Activated T-helper 1 cell treated with anti-CD3 and anti-CD28 coated beads, Interleukin-12 subunit alpha, Interleukin-12 subunit beta, Interleukin-2, Interleukin-4 antibody, amounts not matched to agents 30 ng/mL and 10 ng/mL and 1 ng/mL, durations not matched to agents 14 hours and 24 hours and 36 hours (primary cell): ENCODE measurements at regions not wholly inside any gene's neighbourhood (a gene's known extent, or its start where the extent isn't known, plus 50 kb on each side); places are given as distances from the start of the nearest gene placed in this dataset.
"Not testable (repeated sequence)": the region's sequence is repeated elsewhere in the genome, so short reads cannot be mapped to it uniquely, and the experiment has no call there.

Experiments used
- DNase-seq: peaks from one replicate; pipeline ENCODE4 v3.0.0; 2021; ENCODE audit warnings: low spot score
- H3K27ac Mint-ChIP-seq: one replicate; pipeline ENCODE4 v1.8.0; 2021; ENCODE audit warnings: mild to moderate bottlenecking, mixed read lengths
- H3K27me3 Mint-ChIP-seq: one replicate; pipeline ENCODE4 v1.8.0; 2022; ENCODE audit warnings: mild to moderate bottlenecking, moderate library complexity, mixed read lengths; ENCODE audit not compliant: insufficient read depth
- H3K36me3 Mint-ChIP-seq: one replicate; pipeline ENCODE4 v1.8.0; 2021; ENCODE audit warnings: low read depth, mixed read lengths
- H3K4me1 Mint-ChIP-seq: one replicate; pipeline ENCODE4 v1.8.0; 2021; ENCODE audit warnings: low read depth, mixed read lengths
- H3K4me3 Mint-ChIP-seq: one replicate; pipeline ENCODE4 v1.8.0; 2021; ENCODE audit warnings: mild to moderate bottlenecking, moderate library complexity, mixed read lengths
- H3K9me3 Mint-ChIP-seq: one replicate; pipeline ENCODE4 v1.8.0; 2021; ENCODE audit warnings: mixed read lengths
- intact Hi-C: fragments of 100-400 bp; cut with micrococcal nuclease; formaldehyde crosslinking; loops from one replicate; pipeline ENCODE4 v1.15.1; 2024

DNA sequence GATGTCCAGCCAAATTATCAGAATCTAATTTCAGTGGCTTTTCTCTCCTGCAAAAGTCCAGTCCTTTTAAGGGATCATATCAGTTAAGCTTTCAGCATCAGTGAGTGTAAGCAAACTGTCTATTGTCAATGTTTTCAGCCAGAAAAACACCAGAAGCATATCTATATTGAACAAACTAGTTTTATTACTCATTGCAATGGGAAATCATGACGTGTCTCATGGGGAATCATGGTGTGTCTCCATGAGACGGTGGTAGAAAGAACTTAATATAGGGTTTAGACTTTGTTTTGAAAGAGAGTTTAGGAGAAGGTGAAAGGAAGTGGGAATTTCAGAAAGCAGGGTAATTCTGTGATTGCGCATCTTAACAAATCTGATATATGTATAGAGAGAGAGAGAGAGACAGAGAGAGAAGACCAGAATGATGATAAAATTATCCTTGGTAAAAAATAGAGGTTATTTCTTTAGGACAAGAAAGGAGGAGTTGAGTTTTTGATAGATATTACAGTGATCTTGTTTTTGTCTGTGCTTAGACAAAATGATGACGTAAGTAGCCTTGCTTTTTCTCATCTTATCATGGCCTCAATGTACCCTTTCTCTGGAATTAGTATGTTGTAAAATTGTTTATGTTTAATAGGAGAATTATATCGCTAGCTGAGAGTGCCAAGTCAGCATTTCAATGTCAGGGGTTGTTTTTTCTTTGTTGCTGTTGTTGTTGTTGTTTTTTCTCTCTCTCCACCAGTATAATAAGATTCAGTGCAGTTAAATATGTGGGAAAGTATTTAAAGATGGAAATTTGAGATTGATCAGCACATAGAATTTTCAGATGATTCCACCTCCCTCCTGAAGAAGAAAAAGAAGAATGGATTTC, 129.9 kb upstream of the OSTN start:
- Mint-ChIP-seq H3K4me3 (no peak overlapping the region), H3K36me3 (no peaks in the 10 kb centered on the region), H3K27me3 (no peaks in the 10 kb centered on the region), H3K27ac (no peak overlapping the region), H3K9me3 (no peaks in the 10 kb centered on the region), H3K4me1 (no peaks in the 10 kb centered on the region)
- DNase-seq, result no peak
- intact Hi-C loops, result no loop called here

DNA sequence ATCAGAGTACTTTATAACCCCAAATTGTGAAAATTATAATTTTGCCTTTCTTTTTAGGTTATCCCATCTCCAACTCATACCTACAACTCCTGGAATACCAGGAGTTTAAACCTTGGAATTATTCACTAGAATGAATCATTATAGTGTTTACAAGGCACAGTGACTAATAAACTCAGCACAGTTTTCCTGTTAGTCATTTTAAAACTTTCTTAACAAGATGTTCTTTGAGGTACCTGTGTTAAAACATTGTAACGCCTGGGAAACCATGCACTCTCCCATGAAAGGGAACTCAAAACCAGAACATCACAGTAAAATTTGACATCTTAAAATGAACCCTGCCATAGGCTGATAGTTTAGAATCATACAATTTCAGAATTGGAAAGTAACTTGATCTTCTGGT, 132.4 kb upstream of the OSTN start:
- no peak overlapping the region for H3K4me3 Mint-ChIP-seq
- no peaks in the 10 kb centered on the region for H3K27me3 Mint-ChIP-seq
- intact Hi-C loops, result no loop called here
- H3K4me1 Mint-ChIP-seq, result no peaks in the 10 kb centered on the region
- H3K36me3 Mint-ChIP-seq, result no peaks in the 10 kb centered on the region
- H3K9me3 Mint-ChIP-seq, result no peaks in the 10 kb centered on the region
- H3K27ac Mint-ChIP-seq, result no peak overlapping the region
- DNase-seq, result no peak

DNA sequence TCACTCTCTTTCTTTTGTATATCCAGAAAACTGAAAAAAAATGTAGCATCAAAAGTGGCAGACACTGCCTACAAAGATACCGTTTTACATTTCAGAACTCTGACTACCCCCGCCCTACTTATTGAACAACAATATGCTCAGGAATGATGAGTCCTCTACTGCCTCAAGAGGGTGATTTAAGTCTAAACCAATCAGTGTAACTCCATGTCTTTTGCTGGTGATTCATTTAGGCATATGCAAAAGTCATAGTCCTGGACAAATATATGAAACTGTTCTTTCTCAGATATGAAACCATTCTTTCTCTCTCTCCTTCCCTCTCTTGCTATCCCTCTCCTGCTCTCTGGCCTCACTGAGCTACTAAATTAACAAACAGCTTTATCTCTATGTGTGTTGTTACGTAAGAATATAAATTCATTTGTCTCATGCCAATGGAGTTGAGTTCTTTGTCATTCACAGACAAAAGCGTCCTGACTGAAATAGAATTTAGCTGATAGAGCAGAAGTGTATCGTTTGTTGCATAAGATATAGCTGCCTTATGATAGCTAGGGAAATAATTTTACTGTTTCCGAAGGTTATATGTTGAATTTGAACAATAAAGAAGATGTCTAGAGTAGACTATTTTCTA, 133.7 kb upstream of the OSTN start:
- Mint-ChIP-seq H3K36me3 (no peaks in the 10 kb centered on the region), H3K9me3 (no peaks in the 10 kb centered on the region), H3K27me3 (no peaks in the 10 kb centered on the region), H3K27ac (no peak overlapping the region), H3K4me1 (no peaks in the 10 kb centered on the region), H3K4me3 (no peak overlapping the region)
- DNase-seq, result no peak
- intact Hi-C loops, result no loop called here

DNA sequence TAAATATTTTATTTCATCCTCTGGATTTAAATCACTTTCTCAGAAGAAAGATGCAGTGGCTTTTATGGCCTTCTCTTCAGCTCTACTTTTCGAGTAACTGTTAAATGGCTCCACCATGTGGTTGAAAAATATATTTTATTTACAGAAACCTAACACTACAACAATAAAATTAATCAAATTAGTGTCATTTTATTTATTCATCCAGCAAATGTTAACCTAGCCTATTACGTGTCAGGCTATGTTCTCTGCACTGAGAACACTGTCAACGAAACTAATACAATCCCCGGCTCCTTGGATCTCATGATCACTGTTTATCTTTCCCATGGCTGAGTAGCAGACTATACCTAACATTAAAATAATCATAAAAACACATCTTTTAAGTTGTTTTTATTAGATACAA, 148.0 kb upstream of the OSTN start:
- H3K4me1 Mint-ChIP-seq, result no peaks in the 10 kb centered on the region
- no peaks in the 10 kb centered on the region for H3K27me3 Mint-ChIP-seq
- no peaks in the 10 kb centered on the region for H3K36me3 Mint-ChIP-seq
- no peak overlapping the region for H3K27ac Mint-ChIP-seq
- H3K9me3 Mint-ChIP-seq, result peaks cover 3% of the 10 kb centered on the region
- intact Hi-C loops, result loop anchor here (1.0 to 2.0 kb wide), 3 partner anchors 167 to 1084 kb away; no protein-coding TSS in a partner anchor
- no peak overlapping the region for H3K4me3 Mint-ChIP-seq
- no peak for DNase-seq

DNA sequence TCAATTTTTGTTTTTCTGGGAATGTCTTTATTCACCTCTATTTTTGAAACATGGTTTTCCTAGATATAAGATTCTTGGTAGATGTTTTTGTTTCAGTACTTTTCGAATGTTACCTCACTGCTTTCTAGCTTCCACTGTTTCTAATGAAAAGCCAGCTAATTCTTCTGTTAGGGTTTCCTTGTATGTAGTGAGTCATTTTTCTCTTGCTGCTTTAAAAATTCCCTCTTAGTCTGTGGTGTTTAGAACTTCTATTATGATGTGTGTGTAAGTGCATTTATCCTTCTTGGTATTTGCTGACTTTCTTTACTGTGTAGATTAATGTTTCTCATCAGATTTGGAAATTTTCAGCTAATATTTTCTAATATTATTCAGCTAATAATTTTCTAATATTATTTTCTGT, 151.1 kb upstream of the OSTN start:
- Mint-ChIP-seq H3K4me1 (no peaks in the 10 kb centered on the region), H3K27ac (no peak overlapping the region), H3K9me3 (peaks cover 3% of the 10 kb centered on the region), H3K27me3 (no peaks in the 10 kb centered on the region), H3K36me3 (no peaks in the 10 kb centered on the region), H3K4me3 (no peak overlapping the region)
- intact Hi-C loops, result no loop called here
- no peak for DNase-seq

DNA sequence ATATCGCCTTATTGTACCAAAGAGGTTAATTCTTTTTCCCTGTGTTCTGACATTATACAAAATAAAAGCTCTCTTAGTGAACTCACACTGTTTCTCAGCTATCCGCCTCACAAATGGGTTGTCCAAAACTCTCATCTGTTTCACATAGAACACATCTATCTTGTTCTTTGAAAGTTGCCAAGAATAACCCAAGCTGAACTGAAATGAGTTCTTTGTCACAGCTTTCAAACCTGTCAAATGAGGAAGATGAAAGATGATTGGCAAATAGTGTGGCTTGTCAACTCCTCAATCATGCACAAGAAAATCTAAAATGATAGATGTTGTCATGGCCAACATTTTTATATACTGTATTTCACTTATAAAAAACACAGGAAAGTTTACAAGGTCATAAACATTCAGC, 168.1 kb upstream of the OSTN start:
- Mint-ChIP-seq H3K4me3 (no peak overlapping the region), H3K27ac (no peak overlapping the region), H3K9me3 (no peaks in the 10 kb centered on the region), H3K27me3 (no peaks in the 10 kb centered on the region), H3K4me1 (no peaks in the 10 kb centered on the region), H3K36me3 (no peaks in the 10 kb centered on the region)
- no peak for DNase-seq
- intact Hi-C loops, result no loop called here

GRCh38 chr3:191030491-191030890, 168.0 kb upstream of the GMNC start:
- no peak overlapping the region for H3K4me3 Mint-ChIP-seq

DNA sequence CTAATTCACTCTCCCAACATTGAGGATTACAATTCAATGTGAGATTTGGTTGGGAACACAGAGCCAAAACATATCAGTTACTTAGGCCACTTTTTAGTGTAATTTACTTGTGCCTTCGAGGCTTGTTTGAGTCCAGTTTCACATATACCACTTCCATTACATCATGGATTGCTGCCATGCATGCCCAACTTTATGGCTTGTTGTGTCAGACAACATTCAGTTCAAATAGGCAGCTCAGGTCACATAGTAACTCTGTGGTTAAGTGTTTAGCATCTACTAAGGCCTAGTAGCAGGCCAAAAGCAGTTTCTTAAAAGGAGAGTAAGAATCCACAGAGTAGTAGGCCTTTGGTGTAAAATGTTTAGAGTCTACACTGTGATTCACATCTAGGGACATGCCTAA, 164.3 kb upstream of the GMNC start:
- intact Hi-C loops, result no loop called here
- no peak for DNase-seq
- Mint-ChIP-seq H3K27ac (no peak overlapping the region), H3K4me1 (no peaks in the 10 kb centered on the region), H3K27me3 (no peaks in the 10 kb centered on the region), H3K4me3 (no peak overlapping the region), H3K9me3 (no peaks in the 10 kb centered on the region), H3K36me3 (no peaks in the 10 kb centered on the region)

More at GRCh38 chr3:191030491-191030890, 168.0 kb upstream of the GMNC start:
- intact Hi-C loops, result no loop called here
- H3K27me3 Mint-ChIP-seq, result no peaks in the 10 kb centered on the region
- H3K27ac Mint-ChIP-seq, result no peak overlapping the region
- DNase-seq, result no peak
- no peaks in the 10 kb centered on the region for H3K36me3 Mint-ChIP-seq
- H3K9me3 Mint-ChIP-seq, result no peaks in the 10 kb centered on the region
- H3K4me1 Mint-ChIP-seq, result no peaks in the 10 kb centered on the region

- no peaks in the 10 kb centered on the region for H3K27me3 Mint-ChIP-seq
- DNase-seq, result no peak
- no peaks in the 10 kb centered on the region for H3K4me1 Mint-ChIP-seq
- no peak overlapping the region for H3K27ac Mint-ChIP-seq
- H3K4me3 Mint-ChIP-seq, result no peak overlapping the region
- H3K9me3 Mint-ChIP-seq, result no peaks in the 10 kb centered on the region
- intact Hi-C loops, result no loop called here
- no peaks in the 10 kb centered on the region for H3K36me3 Mint-ChIP-seq
These were observed 158.4 kb upstream of the GMNC start for GRCh38 chr3:191020730-191021396.

DNA sequence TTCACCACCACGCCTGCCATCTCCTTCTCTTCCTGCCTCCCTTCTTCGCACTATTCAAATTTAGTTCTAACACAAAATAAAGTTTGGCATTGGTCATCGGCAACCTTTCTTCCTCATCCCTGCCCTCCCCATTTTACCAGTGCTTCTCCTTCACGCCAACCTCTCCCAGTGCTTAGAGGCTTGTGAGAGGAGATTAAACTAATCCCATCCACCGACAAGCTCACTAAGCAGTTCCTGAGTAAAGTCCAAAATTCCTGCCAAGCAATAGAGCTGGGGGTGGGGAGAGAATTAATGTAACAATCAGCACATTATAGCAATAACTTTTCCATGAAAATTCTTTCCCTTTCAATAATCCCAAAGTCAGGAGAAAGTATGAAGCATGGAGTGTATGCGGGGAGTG, 157.4 kb upstream of the GMNC start:
- Mint-ChIP-seq H3K4me3 (no peak overlapping the region), H3K27me3 (no peaks in the 10 kb centered on the region), H3K27ac (no peak overlapping the region), H3K36me3 (no peaks in the 10 kb centered on the region), H3K9me3 (no peaks in the 10 kb centered on the region), H3K4me1 (no peaks in the 10 kb centered on the region)
- intact Hi-C loops, result no loop called here
- DNase-seq, result no peak

- H3K27ac Mint-ChIP-seq, intact Hi-C loops, H3K27me3 Mint-ChIP-seq, H3K4me3 Mint-ChIP-seq, H3K9me3 Mint-ChIP-seq, H3K4me1 Mint-ChIP-seq, H3K36me3 Mint-ChIP-seq, DNase-seq: not testable (repeated sequence)
These were observed 153.5 kb upstream of the GMNC start for GRCh38 chr3:191015960-191016359.

- intact Hi-C loops, result no loop called here
- Mint-ChIP-seq H3K9me3 (no peaks in the 10 kb centered on the region), H3K4me1 (no peaks in the 10 kb centered on the region), H3K4me3 (no peak overlapping the region), H3K36me3 (no peaks in the 10 kb centered on the region), H3K27ac (no peak overlapping the region), H3K27me3 (no peaks in the 10 kb centered on the region)
- no peak for DNase-seq
These were observed 145.6 kb upstream of the GMNC start for GRCh38 chr3:191008074-191008473.

DNA sequence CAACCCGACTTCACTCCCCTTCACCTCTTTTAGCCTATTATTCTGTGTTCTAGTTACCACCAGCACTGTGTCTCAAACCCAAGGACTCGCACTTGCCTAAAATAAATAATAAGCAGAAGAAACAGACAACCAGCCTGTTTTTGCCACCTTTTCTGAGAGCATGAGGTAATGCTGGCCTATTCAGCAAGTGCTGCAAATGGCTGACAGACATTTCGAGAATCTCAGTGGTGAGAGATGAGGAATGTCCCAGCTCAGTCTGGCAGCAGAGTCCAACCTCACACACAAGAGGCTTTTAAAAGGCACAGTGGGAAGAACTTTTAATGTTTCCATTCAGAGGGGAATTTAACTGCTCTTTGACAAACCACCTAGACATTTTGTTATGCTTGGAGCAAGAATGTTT, 143.3 kb upstream of the GMNC start:
- DNase-seq, result no peak
- Mint-ChIP-seq H3K27ac (no peak overlapping the region), H3K4me3 (no peak overlapping the region), H3K36me3 (no peaks in the 10 kb centered on the region), H3K4me1 (no peaks in the 10 kb centered on the region), H3K27me3 (peaks cover 2% of the 10 kb centered on the region), H3K9me3 (no peaks in the 10 kb centered on the region)
- intact Hi-C loops, result no loop called here
